HG02678 (cell line): ENCODE measurements at regions not wholly inside any gene's neighbourhood (a gene's known extent, or its start where the extent isn't known, plus 50 kb on each side); places are given as distances from the start of the nearest gene placed in this dataset.

Source experiments
- ATAC-seq: cut with Tn5 transposase; IDR thresholded peaks from one replicate; pipeline ENCODE4 v1.9.1; 2021; ENCODE audit warnings: mild to moderate bottlenecking, moderate library complexity; ENCODE audit not compliant: unreplicated experiment

DNA sequence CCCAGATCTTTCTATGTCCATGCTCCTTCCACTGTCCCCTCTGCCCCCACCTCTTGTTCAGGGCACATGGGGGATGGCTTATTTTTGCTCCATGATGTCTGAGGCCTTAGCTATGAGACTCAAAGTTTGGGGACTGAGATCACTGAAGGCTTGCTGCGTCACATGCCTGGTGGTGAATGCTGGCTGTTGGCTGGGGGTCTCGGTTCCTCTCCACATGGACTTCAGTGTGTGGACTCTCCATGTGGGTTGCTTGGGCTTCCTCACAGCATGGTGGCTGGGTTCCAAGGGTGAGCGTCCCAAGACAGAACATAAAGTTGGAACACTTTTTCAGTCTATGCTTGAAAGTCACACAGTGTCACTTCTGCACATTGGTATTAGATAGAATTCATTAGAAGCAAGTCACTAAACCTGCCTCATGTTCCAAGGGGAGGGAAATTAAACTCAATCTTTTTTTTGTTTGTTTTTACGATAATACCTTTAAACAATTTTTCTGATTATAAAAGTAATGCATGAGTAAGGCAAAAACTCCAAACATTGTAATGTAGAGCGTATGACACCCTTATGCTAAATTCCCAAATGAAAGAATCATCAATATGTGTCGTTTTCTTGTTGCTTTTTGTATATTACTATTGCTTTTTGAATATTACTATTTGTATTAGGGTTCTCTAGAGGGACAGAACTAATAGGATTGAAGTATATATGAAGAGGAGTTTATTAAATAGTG lies 111.7 kb downstream of the MYCN start:
- no peak for ATAC-seq

DNA sequence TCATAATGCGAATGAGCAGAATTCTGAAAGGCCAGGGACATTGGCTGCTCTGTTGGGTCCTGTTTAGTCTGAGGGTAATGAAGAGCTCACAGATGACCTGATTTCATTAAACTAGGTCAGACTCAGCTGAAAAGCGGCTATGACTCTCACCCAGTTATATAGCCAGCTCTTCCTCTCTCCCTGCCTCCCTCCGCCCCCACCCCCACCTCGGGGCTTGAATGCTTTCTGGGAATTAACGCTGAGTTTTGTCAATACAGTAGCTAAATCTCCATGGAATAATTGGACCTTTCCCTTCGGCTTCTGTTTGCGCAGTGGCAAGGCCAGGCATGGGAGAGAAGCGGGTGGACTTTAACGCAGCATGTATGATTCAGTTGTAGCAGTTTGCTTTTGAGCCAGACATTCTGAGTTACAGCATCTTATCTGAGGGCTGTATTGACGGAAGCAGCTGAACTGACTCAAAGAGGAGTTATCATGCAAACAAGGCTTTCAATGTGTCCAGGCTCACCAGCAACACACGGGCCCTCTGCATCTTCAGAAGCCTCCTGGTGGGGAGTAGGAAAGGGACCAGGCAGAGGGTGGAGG lies 110.6 kb downstream of the MYCN start:
- no peak for ATAC-seq

DNA sequence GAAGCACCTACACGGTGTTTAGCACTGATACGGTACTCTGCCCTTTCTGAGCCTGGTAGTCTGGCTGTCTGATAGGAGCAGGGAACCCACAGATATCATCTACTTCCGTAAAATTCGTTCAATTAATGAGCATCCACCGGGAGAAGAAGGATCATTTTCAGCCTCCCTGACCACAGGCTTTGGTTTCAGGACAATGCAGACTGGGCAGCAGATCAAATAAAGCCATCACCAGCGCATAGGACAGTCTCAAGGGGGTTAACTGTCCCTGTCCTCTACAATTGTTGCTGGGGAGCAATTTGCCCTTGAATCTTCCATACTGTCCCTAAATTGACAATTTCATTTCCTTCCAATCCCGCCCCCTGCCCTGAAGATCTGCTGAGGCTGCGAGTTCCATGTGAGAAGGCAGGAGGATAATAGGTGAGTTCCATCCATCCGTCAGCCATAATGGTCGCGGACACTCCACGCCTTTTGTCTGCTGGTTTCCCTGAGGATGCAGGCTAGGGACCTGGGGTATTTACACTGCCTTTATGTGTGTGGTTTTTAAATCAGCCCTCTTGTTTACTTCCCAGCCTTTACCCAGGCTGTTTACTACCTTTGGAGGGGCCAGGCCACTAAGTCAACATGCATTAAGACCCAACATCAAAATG lies 110.0 kb downstream of the MYCN start:
- ATAC-seq = no peak

DNA sequence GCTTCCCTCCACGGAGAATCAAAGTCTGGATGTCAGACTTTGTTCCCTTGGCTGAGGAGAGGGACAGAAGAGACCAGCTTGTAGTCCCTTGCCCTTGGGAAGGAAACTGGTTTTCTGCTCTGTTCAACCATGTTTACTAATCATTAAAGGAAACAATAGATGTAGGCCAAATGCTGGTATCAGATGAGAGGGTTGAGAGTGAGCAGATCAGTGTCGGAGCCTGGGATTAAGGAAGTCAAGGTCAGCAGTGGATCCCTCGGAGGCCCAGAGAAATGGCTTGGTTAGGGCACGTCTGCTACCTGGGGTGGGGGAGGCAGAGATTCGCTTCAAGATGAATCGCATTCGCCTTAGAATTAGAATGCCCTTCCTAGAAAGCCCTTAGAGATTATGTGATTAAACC lies 109.1 kb downstream of the MYCN start:
- ATAC-seq = no peak

DNA sequence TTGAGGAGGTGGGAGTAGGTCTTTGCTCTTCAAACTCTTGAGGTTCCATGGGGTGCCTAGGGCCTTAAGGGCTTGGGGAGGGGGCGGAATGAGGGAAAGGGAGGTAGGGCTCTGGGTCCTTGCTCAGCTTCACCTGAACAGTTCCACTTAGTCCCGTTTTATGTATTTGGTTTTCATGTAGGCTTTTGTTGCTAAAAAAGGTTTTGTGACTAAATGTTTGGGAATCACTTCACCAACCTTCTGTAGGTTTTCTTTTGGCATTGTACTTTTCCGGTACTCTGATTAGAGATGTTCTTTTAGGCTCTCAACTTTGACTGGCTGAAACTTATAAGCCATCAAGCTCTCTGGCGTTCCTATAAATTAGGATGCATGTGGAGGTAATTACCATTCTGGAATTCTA lies 108.1 kb downstream of the MYCN start:
- no peak for ATAC-seq

DNA sequence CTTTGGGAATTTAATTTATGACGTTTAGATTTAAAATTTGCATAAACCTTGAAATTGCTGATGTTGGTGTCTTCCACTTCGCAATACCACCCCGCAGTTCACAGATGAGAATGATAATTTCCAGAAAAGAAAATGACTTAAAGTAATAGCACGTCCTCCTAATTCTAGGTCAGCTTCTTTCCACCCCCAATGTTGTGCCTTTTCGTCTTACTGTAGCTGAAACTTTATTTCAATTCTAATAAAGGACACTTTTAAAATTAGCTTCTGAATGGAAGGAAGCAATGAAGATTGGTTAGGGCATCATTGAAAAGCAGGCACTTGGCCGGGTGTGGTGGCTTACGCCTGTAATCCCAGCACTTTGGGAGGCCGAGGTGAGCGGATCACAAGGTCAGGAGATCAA lies 107.4 kb downstream of the MYCN start:
- ATAC-seq = no peak

DNA sequence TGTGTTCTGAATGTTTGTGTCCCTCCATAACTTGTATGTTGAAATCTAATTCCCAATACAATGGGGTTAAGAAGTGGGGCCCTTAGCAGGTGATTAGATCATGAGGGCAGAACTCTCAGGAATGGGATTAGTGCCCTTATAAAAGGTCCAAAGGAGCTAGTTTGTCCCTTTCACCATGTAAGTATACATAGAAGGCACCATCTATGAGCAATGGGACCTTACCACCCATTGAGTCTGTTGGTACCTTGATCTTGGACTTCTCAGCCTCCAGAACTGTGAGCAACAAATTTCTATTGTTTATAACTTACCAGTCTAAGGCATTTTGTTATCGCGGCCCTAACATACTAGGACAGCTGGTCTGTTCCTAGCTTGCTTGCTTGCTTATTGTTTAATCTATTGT lies 106.3 kb downstream of the MYCN start:
- ATAC-seq = no peak

DNA sequence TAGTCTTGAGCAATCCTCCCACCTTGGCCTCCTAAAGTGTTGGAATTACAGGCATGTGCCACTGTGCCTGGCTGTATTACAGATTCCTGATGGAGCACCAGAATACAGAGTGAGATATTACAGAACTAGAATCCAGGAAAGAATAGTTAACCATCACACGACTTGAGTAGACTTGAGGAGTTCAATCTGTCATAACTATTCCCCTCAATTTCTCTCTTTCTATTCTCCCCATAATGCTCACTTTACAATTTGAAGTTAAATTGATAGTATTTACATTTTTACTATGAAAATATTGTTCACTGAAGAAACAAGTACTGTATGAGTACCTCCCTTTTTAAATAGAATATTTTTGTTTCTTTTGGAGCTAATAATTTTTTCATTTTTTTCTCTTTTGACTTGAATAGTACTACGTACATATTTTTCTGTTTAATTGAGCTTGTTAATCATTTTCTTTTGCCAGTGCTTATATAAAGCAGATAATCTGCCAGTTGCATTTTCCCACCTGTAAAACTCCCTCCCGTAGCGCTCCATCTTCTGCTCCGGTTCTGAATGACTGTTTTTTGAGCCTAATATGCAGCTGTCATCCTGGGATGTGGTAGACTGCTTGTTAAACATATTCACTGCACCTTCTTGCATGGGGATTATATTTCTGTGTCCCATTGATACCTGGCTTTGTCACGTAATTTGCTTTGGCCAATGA lies 105.5 kb downstream of the MYCN start:
- ATAC-seq = no peak

DNA sequence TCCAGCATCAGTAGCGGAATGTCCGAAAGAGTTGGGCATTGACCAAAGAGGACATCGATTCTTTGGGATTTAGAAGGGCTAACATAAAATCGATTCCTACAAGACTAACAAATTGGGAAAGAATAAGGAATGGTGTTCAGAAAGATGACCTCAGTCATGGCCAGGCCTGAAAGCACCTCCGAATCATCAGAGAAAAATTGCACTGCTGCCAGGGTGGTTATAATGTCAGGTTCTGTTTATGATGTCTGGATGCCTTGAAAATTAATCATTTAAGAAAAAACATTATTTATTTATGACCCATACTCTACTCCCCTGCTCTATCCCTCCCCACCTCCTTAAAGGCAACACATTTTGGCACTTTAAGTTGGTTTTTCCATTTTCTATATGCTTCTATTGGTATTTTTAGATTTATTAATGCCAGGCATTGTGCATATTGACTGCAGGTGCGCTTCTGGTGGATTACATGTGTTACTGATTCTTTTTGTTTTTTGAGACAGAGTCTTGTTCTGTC lies 104.7 kb downstream of the MYCN start:
- ATAC-seq = no peak

DNA sequence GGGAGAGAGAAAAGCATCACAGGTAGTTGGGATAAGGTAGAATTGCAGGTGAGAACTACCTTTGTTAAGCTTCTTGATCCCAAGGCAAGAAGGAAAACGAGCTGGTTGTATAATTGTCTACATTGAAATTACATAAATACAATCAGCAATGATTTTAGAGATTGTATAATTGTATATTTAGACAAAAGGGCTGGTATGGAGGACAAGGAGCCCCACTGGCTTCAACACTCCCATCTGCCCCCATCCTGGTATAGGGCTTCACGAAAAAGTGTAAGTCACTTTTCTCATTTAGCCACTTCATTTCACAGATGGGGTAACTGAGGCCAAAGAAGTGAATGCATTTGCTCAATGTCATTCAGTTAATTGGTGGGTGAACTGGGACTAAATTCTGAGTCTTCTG lies 103.3 kb downstream of the MYCN start:
- no peak for ATAC-seq

DNA sequence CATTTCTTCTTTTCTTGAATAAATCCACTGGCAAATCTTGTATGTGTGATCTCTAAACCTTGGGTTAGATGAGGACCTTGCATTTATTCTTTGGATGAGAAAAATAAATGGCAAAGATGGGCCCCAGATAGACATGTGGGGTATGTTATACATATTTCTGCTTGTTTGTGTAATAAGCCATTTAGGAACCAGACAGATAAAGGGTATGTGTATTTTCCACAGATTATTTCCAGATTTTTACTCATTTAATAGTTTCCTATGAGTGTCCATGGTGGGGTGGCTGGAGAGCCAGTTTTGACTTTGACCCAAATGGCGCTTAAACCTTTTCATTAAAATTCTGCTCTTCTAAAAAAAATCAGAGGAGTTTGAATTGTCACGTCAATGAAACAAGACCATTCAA lies 102.8 kb downstream of the MYCN start:
- no peak for ATAC-seq

DNA sequence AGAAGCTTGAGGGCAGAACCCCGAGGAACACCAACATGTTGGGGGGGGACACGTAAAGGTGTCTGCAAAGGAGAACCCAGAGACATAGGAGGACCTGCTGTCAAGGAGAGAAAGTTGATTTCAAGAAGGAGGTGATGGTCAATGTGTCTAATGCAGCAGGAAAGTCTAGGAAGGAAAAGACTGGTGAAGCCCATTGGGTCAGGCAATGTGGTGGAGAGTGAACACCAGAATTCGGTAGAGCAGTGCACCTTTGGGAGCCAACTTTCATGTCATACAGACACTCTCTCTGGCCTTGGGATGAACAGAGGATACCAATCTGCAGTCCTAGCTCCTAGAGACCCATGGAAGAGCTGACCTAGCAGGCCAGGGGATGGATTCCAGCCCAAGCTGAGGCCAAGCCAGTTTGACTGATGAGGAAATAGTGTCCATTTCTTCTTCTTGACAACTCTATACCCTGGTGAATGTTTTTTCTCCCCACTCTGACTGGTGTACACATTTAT lies 101.9 kb downstream of the MYCN start:
- no peak for ATAC-seq

DNA sequence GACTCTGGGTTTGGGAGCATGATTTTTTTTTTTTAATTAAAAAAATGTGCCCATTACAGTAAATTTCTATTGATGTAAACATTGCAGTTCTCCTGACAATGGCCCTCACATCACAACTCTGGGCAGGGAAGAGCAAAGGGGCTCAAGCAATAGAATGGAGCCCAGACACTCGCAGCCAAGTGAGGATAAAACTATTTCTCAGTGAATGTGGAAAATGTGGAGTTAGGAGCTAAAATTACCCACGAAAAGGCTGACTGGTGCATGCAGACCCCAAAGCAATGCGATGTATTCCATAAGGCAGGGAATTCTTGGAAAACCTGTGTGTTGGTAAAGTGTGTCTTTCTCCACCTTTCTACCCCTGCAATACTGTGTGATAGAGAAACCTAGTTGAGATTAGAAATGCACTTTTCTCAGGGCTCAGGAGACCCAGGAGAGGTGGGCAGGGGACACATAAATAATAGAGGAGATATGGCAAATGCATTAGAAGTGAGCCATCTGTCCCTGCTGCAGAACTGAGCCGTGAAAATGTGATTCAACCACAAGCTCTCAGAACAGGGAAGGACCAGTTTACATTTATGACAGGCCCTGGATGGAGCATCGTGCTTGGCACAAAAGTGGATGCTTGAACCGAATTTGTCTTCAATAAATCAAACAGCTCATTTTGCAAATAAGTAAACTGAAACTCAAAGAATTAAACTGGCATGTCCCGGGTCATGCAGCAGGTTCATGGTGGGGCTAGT lies 100.1 kb downstream of the MYCN start:
- ATAC-seq = no peak

DNA sequence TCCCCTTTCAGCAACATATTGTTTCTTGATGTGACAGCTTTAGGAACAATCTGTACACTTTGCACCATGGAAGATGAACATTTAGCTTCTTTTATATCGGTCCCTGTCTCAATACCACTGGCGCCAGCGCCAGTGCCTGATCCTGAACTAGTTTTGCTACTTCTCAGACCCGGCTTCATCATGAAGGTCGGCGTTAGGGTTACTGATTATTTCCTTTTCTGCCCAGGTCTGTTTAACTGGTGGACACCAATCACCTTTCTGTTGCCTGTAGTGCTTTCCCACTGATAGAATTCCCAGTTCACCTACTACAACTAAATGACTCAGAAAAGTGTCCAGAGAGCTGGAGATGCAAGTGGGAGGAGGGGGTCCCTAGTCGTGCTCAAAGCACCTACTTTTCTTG lies 99.5 kb downstream of the MYCN start:
- ATAC-seq = no peak

DNA sequence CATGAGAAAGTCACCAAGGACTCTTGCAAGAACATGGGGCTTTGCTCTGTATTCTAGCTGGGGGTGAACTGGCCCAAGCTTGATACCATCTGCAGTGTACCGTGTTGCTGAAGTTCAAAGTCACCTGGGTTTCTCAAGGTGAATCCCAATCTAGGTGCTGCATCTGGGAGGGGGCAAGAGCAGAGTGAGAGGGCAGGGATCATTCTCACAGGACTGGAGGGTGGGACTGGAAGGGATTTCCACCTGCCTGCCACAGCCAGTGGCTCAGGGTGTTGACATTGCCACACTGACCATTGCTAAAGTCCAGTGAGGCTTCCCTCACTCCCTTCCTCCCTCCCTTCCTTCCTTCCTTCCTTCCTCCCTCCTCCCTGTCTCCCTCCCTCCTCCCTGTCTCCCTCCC lies 98.7 kb downstream of the MYCN start:
- no peak for ATAC-seq

DNA sequence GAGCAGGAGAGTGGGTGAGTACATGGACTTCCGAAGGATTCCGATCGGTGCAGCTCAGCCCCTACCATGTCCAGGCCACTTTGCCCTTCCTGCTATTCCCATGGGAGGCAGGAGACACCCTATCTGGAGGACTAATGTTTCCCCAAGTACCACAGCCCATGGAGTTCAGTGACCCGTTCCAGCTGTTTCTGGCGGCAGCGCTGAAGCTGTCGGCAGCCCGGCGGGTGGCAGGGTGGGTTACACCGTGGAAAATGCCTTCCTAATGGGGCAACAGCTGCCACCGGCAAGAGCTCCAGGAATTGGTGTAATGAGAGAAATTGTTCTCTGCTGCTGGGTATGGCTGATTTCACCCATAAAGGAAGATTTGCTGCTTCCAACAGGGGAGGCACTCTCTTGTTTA lies 98.3 kb downstream of the MYCN start:
- no peak for ATAC-seq

DNA sequence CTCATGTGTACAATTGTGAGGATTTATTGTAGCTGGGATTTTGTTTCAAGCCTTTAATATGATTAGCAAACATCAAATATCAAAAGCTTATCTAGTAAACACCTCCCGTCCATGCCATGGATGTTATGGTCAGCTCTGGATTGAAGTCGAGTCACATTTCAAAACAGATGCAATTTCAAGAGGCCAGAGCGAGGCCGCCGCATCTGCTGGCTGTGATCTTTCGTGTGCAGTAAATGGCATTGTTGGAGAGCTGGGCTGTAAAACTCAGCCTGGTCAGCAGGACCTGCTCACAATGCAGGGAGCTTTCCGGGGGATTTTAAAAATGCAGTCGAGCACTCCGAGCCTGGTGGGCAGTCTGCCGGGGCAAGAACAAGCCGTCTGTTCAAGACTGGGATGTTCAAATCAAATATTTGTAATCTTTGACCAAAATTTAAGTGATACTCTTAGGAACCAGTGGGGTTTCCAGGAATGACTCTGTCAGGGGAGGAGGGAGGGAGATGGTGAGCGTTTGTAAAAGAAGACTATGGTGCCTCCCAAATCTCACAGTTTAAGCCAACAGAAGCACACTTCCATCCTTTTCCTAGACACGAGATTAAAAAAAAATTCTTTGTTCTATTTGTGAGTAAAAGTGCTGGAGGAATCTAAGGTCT lies 97.6 kb downstream of the MYCN start:
- no peak for ATAC-seq

DNA sequence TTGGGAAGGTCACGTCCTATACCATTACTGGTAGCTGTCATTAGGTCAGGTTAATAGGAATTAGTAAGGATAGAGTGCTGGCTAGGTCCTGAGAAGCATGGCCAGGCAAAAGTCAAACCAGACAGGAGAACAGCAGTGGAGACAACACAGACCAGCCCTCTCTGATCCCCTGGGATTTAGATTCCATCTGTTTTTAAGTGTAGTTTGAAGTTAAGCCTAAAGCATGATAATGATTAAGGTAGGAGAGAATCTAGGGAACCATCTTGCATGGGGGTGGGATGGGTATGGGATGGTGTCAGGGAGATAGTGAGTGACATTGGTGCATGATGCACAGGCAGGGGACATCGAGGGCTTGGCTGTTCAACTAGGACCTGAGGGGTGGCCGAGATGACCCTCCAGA lies 96.6 kb downstream of the MYCN start:
- ATAC-seq = no peak

DNA sequence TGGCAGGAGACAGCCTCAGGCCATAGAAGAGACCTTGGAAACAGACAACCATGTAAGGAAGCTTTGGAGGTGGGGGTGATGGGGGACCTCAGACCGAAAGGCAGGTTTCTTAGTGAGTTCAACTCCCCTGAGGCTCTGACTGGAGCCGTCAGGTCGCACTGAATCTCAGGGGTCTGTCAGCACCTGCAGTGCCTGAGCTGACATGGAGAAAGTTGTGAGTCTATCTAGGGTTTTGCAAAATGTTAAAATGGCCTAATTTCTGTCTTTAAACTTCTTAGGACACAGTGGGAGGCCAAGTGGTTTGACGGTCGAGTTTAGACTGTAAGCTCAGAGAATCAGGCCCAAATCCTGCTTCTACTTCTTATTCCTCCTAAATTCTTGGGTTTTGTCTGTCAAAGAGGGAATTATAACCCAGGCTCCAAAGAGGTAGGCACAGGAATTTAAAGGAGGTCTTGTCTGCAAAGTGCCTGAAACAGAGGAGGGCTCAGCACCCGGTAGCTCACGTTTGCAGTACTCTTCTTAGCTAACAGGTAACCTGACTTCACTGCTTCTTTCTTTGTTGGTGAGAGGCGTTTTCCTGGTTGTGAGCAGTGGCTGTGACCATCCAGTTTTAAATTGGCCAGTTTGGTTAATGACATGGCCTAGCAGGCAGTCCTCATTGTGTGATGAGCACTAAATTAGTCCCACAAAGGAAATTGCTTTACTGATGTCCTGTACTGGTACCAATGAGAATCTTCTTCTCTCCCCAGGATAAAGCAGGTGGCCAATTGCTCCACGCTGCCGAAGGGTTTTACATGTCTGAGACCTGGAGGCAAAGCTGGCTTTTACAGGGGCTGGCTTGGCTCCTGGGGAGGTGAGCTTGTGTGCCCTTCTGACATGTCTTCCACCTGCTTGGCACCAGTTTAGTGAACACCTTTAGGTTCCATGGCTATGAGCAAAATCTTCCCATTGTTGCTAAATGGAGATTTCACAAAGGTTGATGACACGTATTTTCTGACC lies 95.7 kb downstream of the MYCN start:
- ATAC-seq = no peak
